HepG2 (cell line): ENCODE measurements at regions not wholly inside any gene's neighbourhood (a gene's known extent, or its start where the extent isn't known, plus 50 kb on each side); places are given as distances from the start of the nearest gene placed in this dataset.

ENCODE experiments used
- ATAC-seq: fragments of 200-7000 bp; cut with Tn5 transposase; 3 replicates; pipeline ENCODE4 v1.9.1; 2020; ENCODE audit warnings: mild to moderate bottlenecking, moderate library complexity
- BruUV-seq: library from RNA; stranded (reverse); fragments of 400-500 nt; replicated peaks from 2 replicates; lab custom pipeline; 2021; lab: Mats Ljungman, UMichigan
- CTCF ChIA-PET: fragments of 300-600 bp; formaldehyde crosslinking; extraction: SDS; loops from one replicate; lab custom pipeline; 2021; ENCODE audit warnings: low total read pairs, inconsistent platforms, low intra/inter-chr PET ratio; lab: Yijun Ruan, JAX
- POLR2A ChIA-PET: fragments of 350-600 bp; sonication (Branson Sonifier 250); formaldehyde crosslinking; loops from one replicate; lab custom pipeline; 2020; ENCODE audit warnings: antibody characterized with exemption, inconsistent platforms; lab: Yijun Ruan, JAX
- DNase-seq: peaks from one replicate; pipeline ENCODE4 v3.0.0-alpha.2; 2015; ENCODE audit warnings: low spot score
- FAIRE-seq: peaks from 3 replicates; lab custom pipeline; 2011; peaks lifted over from hg19 to GRCh38; lab: Jason Lieb, UNC
- H2AFZ ChIP-seq: one replicate; pipeline ENCODE4 v1.6.1; 2011; ENCODE audit warnings: low read length, inconsistent platforms
- H3K27ac ChIP-seq: fragments of 300-600 bp; 3 replicates; pipeline ENCODE4 v1.8.0; 2011; ENCODE audit warnings: mixed run types, mild to moderate bottlenecking, mixed read lengths, low read length, inconsistent platforms; ENCODE audit not compliant: insufficient read depth; ENCODE audit errors: extremely low read length
- H3K27me3 ChIP-seq, 2 experiments: fragments of 200-600 bp in 1 of 2; 2 replicates in 1 of 2; 3 replicates in 1 of 2; pipeline versions ENCODE4 v1.6.0 to v1.8.0; 2011; ENCODE audit warnings: low read length in 2 of 2, mild to moderate bottlenecking in 2 of 2, moderate library complexity in 2 of 2, inconsistent platforms in 1 of 2; ENCODE audit not compliant: insufficient read depth in 2 of 2, control insufficient read depth in 1 of 2
- H3K36me3 ChIP-seq, 2 experiments: fragments of 200-600 bp in 1 of 2; replicated peaks in 1 of 2; 2 replicates in 1 of 2; 3 replicates in 1 of 2; pipeline versions ENCODE4 v1.5.1 to v1.8.0; 2011; ENCODE audit warnings: low read length in 2 of 2, inconsistent platforms in 1 of 2; ENCODE audit not compliant: insufficient read depth in 2 of 2, control insufficient read depth in 1 of 2
- H3K4me1 ChIP-seq: 2 replicates; pipeline ENCODE4 v1.5.1; 2012; ENCODE audit warnings: low read length, inconsistent platforms; ENCODE audit not compliant: insufficient read depth
- H3K4me2 ChIP-seq: 2 replicates; pipeline ENCODE4 v1.6.0; 2011; ENCODE audit warnings: low read depth, low read length, inconsistent platforms
- H3K4me3 ChIP-seq, 3 experiments: fragments of 200-600 bp in 1 of 3; sonication (generic), shearing (Covaris generic) in 1 of 3; replicated peaks in 1 of 3; 2 replicates each; pipeline ENCODE4 v1.5.1; 2011 to 2016; ENCODE audit warnings: low read length in 3 of 3, inconsistent platforms in 2 of 3, low read depth in 2 of 3, mild to moderate bottlenecking in 2 of 3, control low read depth in 1 of 3, mixed read lengths in 1 of 3; ENCODE audit not compliant: insufficient read depth in 1 of 3
- H3K79me2 ChIP-seq: one replicate; pipeline ENCODE4 v1.6.1; 2011; ENCODE audit warnings: low read length, inconsistent platforms; ENCODE audit not compliant: insufficient read depth
- H3K9ac ChIP-seq: 2 replicates; pipeline ENCODE4 v1.6.0; 2011; ENCODE audit warnings: mild to moderate bottlenecking, low read depth, low read length, inconsistent platforms; ENCODE audit not compliant: insufficient read depth
- H3K9me3 ChIP-seq: 2 replicates; pipeline ENCODE4 v1.5.1; 2012; ENCODE audit warnings: mild to moderate bottlenecking, low read length
- H4K20me1 ChIP-seq: 2 replicates; pipeline ENCODE4 v1.6.0; 2011; ENCODE audit warnings: inconsistent platforms, mild to moderate bottlenecking, low read length, moderate library complexity; ENCODE audit not compliant: insufficient read depth
- CBX2 ChIP-seq, 2 experiments: fragments of 200-600 bp in 1 of 2; sonication (generic); formaldehyde crosslinking in 1 of 2; IDR thresholded peaks; 2 replicates each; pipeline versions ENCODE4 v1.7.0 to v1.8.1; 2018 to 2022; ENCODE audit warnings: low read depth in 2 of 2, low read length in 1 of 2, mild to moderate bottlenecking in 1 of 2, missing genetic modification reagents in 1 of 2
- ELF3 ChIP-seq: IDR thresholded peaks from 2 replicates; pipeline ENCODE4 v1.6.1; 2016; ENCODE audit warnings: missing genetic modification reagents, missing compliant biosample characterization
- FOXK1 ChIP-seq: sonication (generic); formaldehyde crosslinking; IDR thresholded peaks from 2 replicates; pipeline ENCODE4 v1.4.0; 2020; ENCODE audit warnings: low read depth, missing genetic modification reagents, borderline replicate concordance
- KLF12 ChIP-seq: sonication (generic); formaldehyde crosslinking; IDR thresholded peaks from 2 replicates; pipeline ENCODE4 v1.4.0; 2020; ENCODE audit warnings: missing genetic modification reagents, borderline replicate concordance
- MXD4 ChIP-seq: IDR thresholded peaks from 2 replicates; pipeline ENCODE4 v1.6.1; 2016; ENCODE audit warnings: mild to moderate bottlenecking, missing biosample characterization, missing genetic modification reagents
- NRL ChIP-seq: sonication (generic); formaldehyde crosslinking; IDR thresholded peaks from 2 replicates; pipeline ENCODE4 v1.5.0; 2020; ENCODE audit warnings: missing genetic modification reagents, mild to moderate bottlenecking, moderate library complexity, borderline replicate concordance
- PCBP1 ChIP-seq: fragments of 200-400 bp; formaldehyde crosslinking; IDR thresholded peaks from 2 replicates; pipeline ENCODE4 v1.6.1; 2017; ENCODE audit warnings: mild to moderate bottlenecking, low read depth, low read length, borderline replicate concordance
- RAD51 ChIP-seq: fragments of 450-650 bp; IDR thresholded peaks from 2 replicates; pipeline ENCODE4 v1.6.1; 2016; ENCODE audit warnings: borderline replicate concordance
- RELA ChIP-seq: sonication (generic); formaldehyde crosslinking; IDR thresholded peaks from 2 replicates; pipeline ENCODE4 v1.4.0; 2020; ENCODE audit warnings: missing genetic modification reagents
- RFX5 ChIP-seq: IDR thresholded peaks from 2 replicates; pipeline ENCODE4 v1.6.1; 2011; ENCODE audit warnings: low read depth, low read length, improper control_type of control experiment
- SNAI1 ChIP-seq: sonication (generic); formaldehyde crosslinking; IDR thresholded peaks from 2 replicates; pipeline ENCODE4 v1.5.0; 2020; ENCODE audit warnings: mild to moderate bottlenecking, missing genetic modification reagents, borderline replicate concordance
- SRSF9 ChIP-seq: fragments of 200-400 bp; formaldehyde crosslinking; IDR thresholded peaks from 2 replicates; pipeline ENCODE4 v1.6.1; 2018; ENCODE audit warnings: borderline replicate concordance, mild to moderate bottlenecking, low read depth, low read length; ENCODE audit not compliant: insufficient read depth, poor library complexity, severe bottlenecking
- ZNF230 ChIP-seq: sonication (generic); formaldehyde crosslinking; IDR thresholded peaks from 2 replicates; pipeline ENCODE4 v1.4.0; 2020; ENCODE audit warnings: mild to moderate bottlenecking, missing genetic modification reagents
- ZNF251 ChIP-seq: sonication (generic); formaldehyde crosslinking; IDR thresholded peaks from 2 replicates; pipeline ENCODE4 v1.9.0; 2021; ENCODE audit warnings: mild to moderate bottlenecking, missing genetic modification reagents
- ZNF253 ChIP-seq: sonication (generic); formaldehyde crosslinking; IDR thresholded peaks from 2 replicates; pipeline ENCODE4 v1.8.0; 2022; ENCODE audit warnings: mild to moderate bottlenecking, missing genetic modification reagents, borderline replicate concordance
- ZNF367 ChIP-seq: sonication (generic); formaldehyde crosslinking; IDR thresholded peaks from 2 replicates; pipeline ENCODE4 v1.4.0; 2020; ENCODE audit warnings: missing genetic modification reagents, borderline replicate concordance
- ZNF703 ChIP-seq: sonication (generic); formaldehyde crosslinking; IDR thresholded peaks from 2 replicates; pipeline ENCODE4 v1.5.1; 2020; ENCODE audit warnings: missing genetic modification reagents, mild to moderate bottlenecking, moderate library complexity, borderline replicate concordance
- ZSCAN29 ChIP-seq: sonication (generic); formaldehyde crosslinking; conservative IDR thresholded peaks from 2 replicates; pipeline ENCODE4 v1.4.0; 2020; ENCODE audit warnings: mild to moderate bottlenecking, missing genetic modification reagents
- WGBS: methylation state at CpG from one replicate; pipeline ENCODE4 v1.1.6; 2017; ENCODE audit warnings: low lambda C conversion rate; 5-methylcytosine and 5-hydroxymethylcytosine counted together
- in situ Hi-C: cut with HindIII; loops from 2 replicates; pipeline ENCODE4 v1.10.0; 2017; ENCODE audit warnings: low pct_unique_long_range_greater_than_20kb; ENCODE audit not compliant: extremely low pct_ligation_motif_present
- intact Hi-C: fragments of 100-400 bp; cut with micrococcal nuclease; formaldehyde crosslinking; loops from one replicate; pipeline ENCODE4 v1.10.0; 2022; ENCODE audit not compliant: unreplicated experiment
- TF ChIP-seq, protein P1 (sequence below): sonication (generic); formaldehyde crosslinking; IDR thresholded peaks from 2 replicates; pipeline ENCODE4 v1.4.0; 2020; ENCODE audit warnings: mild to moderate bottlenecking, missing genetic modification reagents

DNA sequence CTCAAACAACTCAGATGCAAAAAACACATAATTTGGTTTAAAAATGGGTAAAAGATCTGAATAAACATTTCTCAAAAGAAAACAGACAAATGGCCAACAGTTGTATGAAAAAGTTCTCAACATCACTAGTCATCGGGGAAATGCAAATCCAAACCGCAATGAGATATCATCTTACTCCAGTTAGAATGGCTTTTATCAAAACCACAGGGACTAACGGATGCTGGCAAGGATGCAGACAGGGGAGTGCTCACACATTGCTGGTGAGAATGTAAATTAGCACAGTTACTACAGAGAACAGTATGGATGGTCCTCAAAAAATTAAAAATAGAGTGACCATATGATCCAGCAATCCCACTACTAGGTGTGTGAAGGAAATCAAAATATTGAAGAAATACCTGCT is 589.1 kb upstream of the ADAMTS16 start:
- DNase-seq = no peak
- Histone ChIP-seq H3K9me3 (peaks cover 93% of the 10 kb centered on the region), H3K79me2 (no peaks in the 10 kb centered on the region), H3K27me3 (no peaks in the 10 kb centered on the region), H2AFZ (no peak overlapping the region), H4K20me1 (no peaks in the 10 kb centered on the region), H3K9ac (no peak overlapping the region), H3K4me2 (no peak overlapping the region), H3K36me3 (no peaks in the 10 kb centered on the region), H3K4me1 (no peaks in the 10 kb centered on the region), H3K27ac (no peak overlapping the region), H3K4me3 (no peak overlapping the region)
- ATAC-seq = no peak
- TF ChIP-seq ZNF253 (CRISPR knock-in tag) (no peak), RAD51 (no peak), ZSCAN29 (no peak), NRL (no peak), SRSF9 (no peak), SNAI1 (CRISPR knock-in tag) (no peak), FOXK1 (CRISPR knock-in tag) (no peak), ZNF251 (CRISPR knock-in tag) (no peak), PCBP1 (no peak), RELA (CRISPR knock-in tag) (no peak), KLF12 (no peak), ELF3 (CRISPR knock-in tag) (no peak), MXD4 (CRISPR knock-in tag) (no peak), RFX5 (no peak), ZNF230 (CRISPR knock-in tag) (no peak), CBX2 (IDR thresholded peaks at IDR 0.05; ENCODE audit: low read depth, low read length) (no peak), CBX2 (CRISPR knock-in tag; IDR thresholded peaks at IDR 0.05; ENCODE audit: low read depth) (no peak), ZNF367 (CRISPR knock-in tag) (no peak), ZNF703 (CRISPR knock-in tag) (no peak)
- TF ChIP-seq, protein P1, sequence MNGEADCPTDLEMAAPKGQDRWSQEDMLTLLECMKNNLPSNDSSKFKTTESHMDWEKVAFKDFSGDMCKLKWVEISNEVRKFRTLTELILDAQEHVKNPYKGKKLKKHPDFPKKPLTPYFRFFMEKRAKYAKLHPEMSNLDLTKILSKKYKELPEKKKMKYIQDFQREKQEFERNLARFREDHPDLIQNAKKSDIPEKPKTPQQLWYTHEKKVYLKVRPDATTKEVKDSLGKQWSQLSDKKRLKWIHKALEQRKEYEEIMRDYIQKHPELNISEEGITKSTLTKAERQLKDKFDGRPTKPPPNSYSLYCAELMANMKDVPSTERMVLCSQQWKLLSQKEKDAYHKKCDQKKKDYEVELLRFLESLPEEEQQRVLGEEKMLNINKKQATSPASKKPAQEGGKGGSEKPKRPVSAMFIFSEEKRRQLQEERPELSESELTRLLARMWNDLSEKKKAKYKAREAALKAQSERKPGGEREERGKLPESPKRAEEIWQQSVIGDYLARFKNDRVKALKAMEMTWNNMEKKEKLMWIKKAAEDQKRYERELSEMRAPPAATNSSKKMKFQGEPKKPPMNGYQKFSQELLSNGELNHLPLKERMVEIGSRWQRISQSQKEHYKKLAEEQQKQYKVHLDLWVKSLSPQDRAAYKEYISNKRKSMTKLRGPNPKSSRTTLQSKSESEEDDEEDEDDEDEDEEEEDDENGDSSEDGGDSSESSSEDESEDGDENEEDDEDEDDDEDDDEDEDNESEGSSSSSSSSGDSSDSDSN (CRISPR knock-in tag) = no peak
- WGBS = 25% methylated on average over 3 of the region's 3 CpGs
- POLR2A ChIA-PET = no interaction called here
- no peak for FAIRE-seq
- in situ Hi-C loops (no loop called here), intact Hi-C loops (no loop called here)
- no TSS peak for BruUV-seq
- CTCF ChIA-PET = no interaction called here
